ENCODE measurements at regions not wholly inside any gene's neighbourhood (a gene's known extent, or its start where the extent isn't known, plus 50 kb on each side); places are given as distances from the start of the nearest gene placed in this dataset.

- DNase-seq (no peak), FAIRE-seq (no peak)
- Histone ChIP-seq H3K4me3 (ENCODE audit: low read depth in 1 of 3, low read length in 3 of 3) (no peak overlapping the region), H3K9me3 (ENCODE audit: control insufficient read depth in 2 of 2, insufficient read depth in 1 of 2, low read depth in 1 of 2, low read length in 1 of 2) (no peaks in the 10 kb centered on the region), H3K4me1 (ENCODE audit: control insufficient read depth in 3 of 3, insufficient read depth in 2 of 3, low read depth in 1 of 3, low read length in 2 of 3) (no peaks in the 10 kb centered on the region), H3K27ac (ENCODE audit: low read depth in 1 of 3, low read length in 2 of 3) (no peak overlapping the region), H3K27me3 (ENCODE audit: control insufficient read depth in 3 of 3, insufficient read depth in 3 of 3, low read length in 3 of 3) (no peaks in the 10 kb centered on the region), H3K36me3 (ENCODE audit: control insufficient read depth in 3 of 3, insufficient read depth in 2 of 3, low read depth in 1 of 3, low read length in 3 of 3) (no peaks in the 10 kb centered on the region)
Observed at GRCh38 chr11:30650266-30650665, 64.1 kb upstream of the MPPED2 start.
